HEK293T (cell line): ENCODE measurements at regions not wholly inside any gene's neighbourhood (a gene's known extent, or its start where the extent isn't known, plus 50 kb on each side); places are given as distances from the start of the nearest gene placed in this dataset.

Experiments used
- ARNT ChIP-seq: fragments of 450-650 bp; IDR thresholded peaks from 2 replicates; pipeline ENCODE4 v1.6.1; 2017; ENCODE audit warnings: mild to moderate bottlenecking
- BHLHE40 ChIP-seq: fragments of 450-650 bp; IDR thresholded peaks from 2 replicates; pipeline ENCODE4 v1.6.1; 2016; ENCODE audit warnings: mild to moderate bottlenecking, moderate library complexity, borderline replicate concordance
- CTBP1 ChIP-seq: fragments of 450-650 bp; IDR thresholded peaks from 2 replicates; pipeline ENCODE4 v1.6.1; 2016; ENCODE audit warnings: borderline replicate concordance
- ELF4 ChIP-seq: fragments of 450-650 bp; IDR thresholded peaks from 2 replicates; pipeline ENCODE4 v1.6.1; 2017; ENCODE audit warnings: antibody characterized with exemption
- FOXK2 ChIP-seq: fragments of 450-650 bp; IDR thresholded peaks from 2 replicates; pipeline ENCODE4 v1.6.1; 2016; ENCODE audit warnings: mild to moderate bottlenecking
- FOXM1 ChIP-seq: fragments of 450-650 bp; IDR thresholded peaks from 2 replicates; pipeline ENCODE4 v1.6.1; 2017; ENCODE audit warnings: mild to moderate bottlenecking, borderline replicate concordance
- HDGF ChIP-seq: fragments of 450-650 bp; IDR thresholded peaks from 2 replicates; pipeline ENCODE4 v1.6.1; 2017; ENCODE audit warnings: antibody characterized with exemption, borderline replicate concordance
- NFRKB ChIP-seq: fragments of 450-650 bp; IDR thresholded peaks from 2 replicates; pipeline ENCODE4 v1.6.1; 2016; ENCODE audit warnings: mild to moderate bottlenecking, moderate library complexity
- SUZ12 ChIP-seq: fragments of 450-650 bp; IDR thresholded peaks from 2 replicates; pipeline ENCODE4 v1.6.1; 2016; ENCODE audit warnings: mild to moderate bottlenecking
- TARDBP ChIP-seq: fragments of 450-650 bp; IDR thresholded peaks from 2 replicates; pipeline ENCODE4 v1.6.1; 2016
- ZNF384 ChIP-seq: fragments of 450-650 bp; IDR thresholded peaks from 2 replicates; pipeline ENCODE4 v1.6.1; 2016

DNA sequence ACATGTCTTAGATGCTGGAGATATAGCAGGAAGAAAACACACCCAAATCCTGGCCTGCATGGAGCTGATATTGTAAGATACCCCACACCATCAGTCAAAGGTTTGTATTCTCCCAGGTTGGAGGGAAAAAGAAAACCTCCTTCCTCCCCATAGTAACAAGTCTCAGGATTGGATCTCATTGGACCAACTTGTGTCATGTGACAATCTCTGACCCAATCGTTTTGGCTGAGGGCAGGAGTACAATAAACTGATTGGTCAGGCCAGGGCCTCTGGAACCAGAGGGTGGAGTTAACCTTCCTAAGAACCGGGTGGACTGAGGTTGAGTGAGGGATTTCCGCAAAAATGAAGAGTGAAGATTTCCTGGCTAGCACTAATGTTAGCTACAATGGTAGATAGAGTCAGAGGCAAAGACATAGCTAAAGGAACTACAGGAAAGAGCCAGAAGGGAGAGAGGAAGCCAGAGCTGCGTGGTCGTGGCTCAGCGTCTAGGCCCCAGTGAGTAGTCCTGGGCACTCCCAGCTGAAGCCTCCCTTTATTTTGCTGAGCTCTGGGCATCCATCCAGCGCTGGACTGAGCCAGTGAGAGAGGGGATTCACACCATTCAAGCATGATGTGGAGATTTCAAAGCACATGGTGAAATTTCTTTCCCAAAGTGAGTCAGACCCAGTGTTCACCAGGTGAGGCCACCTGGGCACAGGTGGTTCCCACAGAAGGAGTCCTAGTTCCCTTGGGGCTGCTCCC is 219.9 kb downstream of the AACS start:
- TF ChIP-seq NFRKB: no peak
- no peak for TF ChIP-seq FOXK2
- TF ChIP-seq ZNF384: no peak
- TF ChIP-seq HDGF: no peak
- TF ChIP-seq ELF4: no peak
- TF ChIP-seq FOXM1: no peak
- TF ChIP-seq SUZ12: no peak
- no peak for TF ChIP-seq TARDBP
- TF ChIP-seq ARNT: no peak
- no peak for TF ChIP-seq BHLHE40
- no peak for TF ChIP-seq CTBP1
